ENCODE measurements at regions not wholly inside any gene's neighbourhood (a gene's known extent, or its start where the extent isn't known, plus 50 kb on each side); places are given as distances from the start of the nearest gene placed in this dataset.

DNA sequence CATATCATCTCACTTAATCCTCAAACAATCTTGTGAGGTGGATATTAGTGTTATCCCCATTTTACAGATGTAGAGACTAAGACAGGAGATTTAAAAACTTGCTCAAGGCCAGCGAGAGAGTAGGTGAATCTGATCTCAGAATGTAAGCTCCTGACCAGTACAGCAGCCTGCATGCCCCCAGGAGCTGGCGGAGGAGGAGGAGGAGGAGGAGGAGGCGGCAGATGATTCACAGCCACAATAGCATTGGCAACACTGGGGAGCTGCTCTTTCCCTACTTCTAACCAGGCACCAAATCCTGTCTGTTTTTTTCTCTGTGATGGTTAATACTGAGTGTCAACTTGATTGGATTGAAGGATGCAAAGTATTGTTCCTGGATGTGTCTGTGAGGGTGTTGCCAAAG lies 243.2 kb downstream of the ATG4C start:
- H3K27me3 ChIP-seq = no peaks in the 10 kb centered on the region
- ATAC-seq = no peak
- no peaks in the 10 kb centered on the region for H3K36me3 ChIP-seq
- no peaks in the 10 kb centered on the region for H3K9me3 ChIP-seq
- TF ChIP-seq CTCF (IDR thresholded peaks at IDR 0.05) = no peak
- no peak for DNase-seq
- no peak overlapping the region for H3K4me3 ChIP-seq
- intact Hi-C loops (cut with DNase I) = no loop called here
- no peak overlapping the region for H3K27ac ChIP-seq
- no peaks in the 10 kb centered on the region for H3K4me1 ChIP-seq

- TF ChIP-seq CTCF (IDR thresholded peaks at IDR 0.05) = no peak
- H3K4me3 ChIP-seq = no peak overlapping the region
- H3K27ac ChIP-seq = no peak overlapping the region
- H3K4me1 ChIP-seq = no peaks in the 10 kb centered on the region
- no peaks in the 10 kb centered on the region for H3K27me3 ChIP-seq
- H3K9me3 ChIP-seq = no peaks in the 10 kb centered on the region
- H3K36me3 ChIP-seq = no peaks in the 10 kb centered on the region
- DNase-seq (no peak), ATAC-seq (no peak)
- intact Hi-C loops (cut with DNase I) = no loop called here
Observed at GRCh38 chr1:63032171-63032570, 248.2 kb downstream of the ATG4C start.

- Histone ChIP-seq H3K27ac (no peak overlapping the region), H3K27me3 (no peaks in the 10 kb centered on the region), H3K9me3 (no peaks in the 10 kb centered on the region), H3K4me1 (no peaks in the 10 kb centered on the region), H3K4me3 (no peak overlapping the region), H3K36me3 (no peaks in the 10 kb centered on the region)
- no peak for DNase-seq
- no peak for TF ChIP-seq CTCF (IDR thresholded peaks at IDR 0.05)
- no peak for ATAC-seq
- intact Hi-C loops (cut with DNase I) = no loop called here
Observed at GRCh38 chr1:63033211-63033610, 249.3 kb downstream of the ATG4C start.

- ATAC-seq (no peak), DNase-seq (no peak)
- Histone ChIP-seq H3K9me3 (no peaks in the 10 kb centered on the region), H3K27me3 (no peaks in the 10 kb centered on the region), H3K4me1 (no peaks in the 10 kb centered on the region), H3K36me3 (no peaks in the 10 kb centered on the region), H3K4me3 (no peak overlapping the region), H3K27ac (no peak overlapping the region)
- TF ChIP-seq CTCF (IDR thresholded peaks at IDR 0.05) = no peak
- intact Hi-C loops (cut with DNase I) = no loop called here
Observed at GRCh38 chr1:63034256-63034655, 250.3 kb downstream of the ATG4C start.

- H3K36me3 ChIP-seq = no peaks in the 10 kb centered on the region
- H3K4me1 ChIP-seq = no peaks in the 10 kb centered on the region
- ATAC-seq (no peak), DNase-seq (no peak)
- H3K4me3 ChIP-seq = no peak overlapping the region
- no peaks in the 10 kb centered on the region for H3K9me3 ChIP-seq
- intact Hi-C loops (cut with DNase I) = no loop called here
- H3K27ac ChIP-seq = no peak overlapping the region
- H3K27me3 ChIP-seq = no peaks in the 10 kb centered on the region
- TF ChIP-seq CTCF (IDR thresholded peaks at IDR 0.05) = no peak
Observed at GRCh38 chr1:63038586-63038985, 254.7 kb downstream of the ATG4C start.

Measured in left lung (tissue), 4 donors.